Activated T-helper 2 cell treated with anti-CD3 and anti-CD28 coated beads, Interferon-gamma antibody, Interleukin-2, Interleukin-4, amounts not matched to agents 10 μg/mL and 5 μg/mL and 100 μg/mL, durations not matched to agents 14 hours and 24 hours and 36 hours (primary cell): ENCODE measurements at regions not wholly inside any gene's neighbourhood (a gene's known extent, or its start where the extent isn't known, plus 50 kb on each side); places are given as distances from the start of the nearest gene placed in this dataset.

Experiments used
- DNase-seq: peaks from one replicate; pipeline ENCODE4 v3.0.0; 2021; ENCODE audit warnings: low spot score
- H3K27ac Mint-ChIP-seq: one replicate; pipeline ENCODE4 v1.8.0; 2021; ENCODE audit warnings: mixed read lengths
- H3K27me3 Mint-ChIP-seq: one replicate; pipeline ENCODE4 v1.8.0; 2021; ENCODE audit warnings: low read depth, mixed read lengths
- H3K36me3 Mint-ChIP-seq: one replicate; pipeline ENCODE4 v1.8.0; 2021; ENCODE audit warnings: low read depth, mixed read lengths
- H3K4me1 Mint-ChIP-seq: one replicate; pipeline ENCODE4 v1.8.0; 2021; ENCODE audit warnings: low read depth, mixed read lengths
- H3K4me3 Mint-ChIP-seq: one replicate; pipeline ENCODE4 v1.8.0; 2021; ENCODE audit warnings: low read depth, mild to moderate bottlenecking, moderate library complexity, mixed read lengths
- H3K9me3 Mint-ChIP-seq: one replicate; pipeline ENCODE4 v1.8.0; 2021; ENCODE audit warnings: mixed read lengths
- intact Hi-C: fragments of 100-400 bp; cut with micrococcal nuclease; formaldehyde crosslinking; loops from one replicate; pipeline ENCODE4 v1.15.1; 2023

DNA sequence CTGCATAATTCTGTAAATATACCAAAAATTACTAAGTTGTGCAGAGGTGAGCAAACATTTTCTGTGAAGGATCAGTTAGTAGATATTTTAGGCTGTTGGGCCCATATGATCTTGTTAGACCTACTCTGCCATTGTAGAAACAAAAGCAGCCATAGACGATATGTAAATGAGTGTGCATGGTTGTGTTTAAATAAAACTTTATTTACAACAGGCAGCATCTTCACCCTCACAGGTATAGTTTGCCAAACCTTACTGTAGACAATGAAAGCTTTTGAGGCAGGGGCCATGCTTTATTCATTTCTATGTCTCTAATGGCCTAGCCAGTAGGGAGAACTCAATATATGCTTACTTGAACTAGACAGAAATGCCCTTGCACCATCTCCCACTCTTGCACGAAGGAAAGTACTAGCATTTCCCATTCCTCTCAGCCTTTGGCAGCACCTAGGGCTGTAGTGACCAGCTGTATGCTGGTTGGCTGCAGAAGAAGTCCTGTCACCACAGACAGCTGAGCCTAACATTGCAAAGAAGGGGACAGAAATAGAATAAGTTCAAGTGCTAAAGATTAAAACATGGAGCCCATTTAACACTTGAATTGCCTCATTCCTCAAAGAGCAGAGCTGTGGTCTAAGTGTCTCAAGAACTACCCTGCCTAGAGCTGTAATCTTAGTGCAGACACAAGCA is 305.1 kb upstream of the MGAT5 start:
- H3K9me3 Mint-ChIP-seq = no peaks in the 10 kb centered on the region
- no peak overlapping the region for H3K4me3 Mint-ChIP-seq
- no peak for DNase-seq
- H3K4me1 Mint-ChIP-seq = no peaks in the 10 kb centered on the region
- H3K27me3 Mint-ChIP-seq = no peaks in the 10 kb centered on the region
- no peak overlapping the region for H3K27ac Mint-ChIP-seq
- H3K36me3 Mint-ChIP-seq = no peaks in the 10 kb centered on the region
- intact Hi-C loops = no loop called here

- intact Hi-C loops = no loop called here
- H3K4me3 Mint-ChIP-seq = no peak overlapping the region
- no peak for DNase-seq
- no peaks in the 10 kb centered on the region for H3K4me1 Mint-ChIP-seq
- H3K36me3 Mint-ChIP-seq = no peaks in the 10 kb centered on the region
- H3K27me3 Mint-ChIP-seq = no peaks in the 10 kb centered on the region
- no peak overlapping the region for H3K27ac Mint-ChIP-seq
- H3K9me3 Mint-ChIP-seq = no peaks in the 10 kb centered on the region
Observed at GRCh38 chr2:133949595-133949994, 304.3 kb upstream of the MGAT5 start.

- H3K27me3 Mint-ChIP-seq = no peaks in the 10 kb centered on the region
Observed at GRCh38 chr2:133951209-133951608, 302.7 kb upstream of the MGAT5 start.

GRCh38 chr2:133952420-133952819 is 301.5 kb upstream of the MGAT5 start:
- H3K9me3 Mint-ChIP-seq = no peaks in the 10 kb centered on the region
- H3K36me3 Mint-ChIP-seq = no peaks in the 10 kb centered on the region
- no peak overlapping the region for H3K4me3 Mint-ChIP-seq
- intact Hi-C loops = no loop called here
- no peak for DNase-seq
- no peak overlapping the region for H3K27ac Mint-ChIP-seq
- H3K4me1 Mint-ChIP-seq = no peaks in the 10 kb centered on the region
- H3K27me3 Mint-ChIP-seq = peaks cover 2% of the 10 kb centered on the region

More at GRCh38 chr2:133951209-133951608, 302.7 kb upstream of the MGAT5 start:
- Mint-ChIP-seq H3K36me3 (no peaks in the 10 kb centered on the region), H3K4me1 (no peaks in the 10 kb centered on the region), H3K27ac (no peak overlapping the region), H3K4me3 (no peak overlapping the region), H3K9me3 (no peaks in the 10 kb centered on the region)
- no peak for DNase-seq
- intact Hi-C loops = no loop called here

- Mint-ChIP-seq H3K4me1 (no peaks in the 10 kb centered on the region), H3K27ac (no peak overlapping the region), H3K9me3 (no peaks in the 10 kb centered on the region), H3K36me3 (no peaks in the 10 kb centered on the region), H3K4me3 (no peak overlapping the region), H3K27me3 (peaks cover 2% of the 10 kb centered on the region)
- no peak for DNase-seq
- intact Hi-C loops = no loop called here
Observed at GRCh38 chr2:133952896-133953295, 301.0 kb upstream of the MGAT5 start.

DNA sequence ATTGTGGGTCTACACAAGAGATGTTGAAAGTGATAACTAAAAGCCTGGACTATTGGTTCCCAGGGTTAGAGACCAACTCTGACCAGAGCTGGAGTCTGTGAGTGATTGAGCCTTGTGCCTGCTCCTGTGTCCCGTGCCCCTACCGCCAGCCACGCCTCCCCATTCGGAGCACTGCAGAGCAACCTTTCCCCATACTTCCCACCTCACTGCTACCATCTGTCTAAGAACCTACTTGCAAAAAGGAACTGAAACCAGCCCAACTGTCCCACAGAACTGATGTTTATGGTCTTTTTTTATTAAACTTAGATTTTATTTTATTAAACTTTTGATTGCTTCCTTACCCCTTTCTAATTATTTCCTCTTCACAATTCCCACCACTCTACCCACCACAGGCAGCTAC is 300.3 kb upstream of the MGAT5 start:
- Mint-ChIP-seq H3K9me3 (no peaks in the 10 kb centered on the region), H3K4me3 (no peak overlapping the region), H3K36me3 (no peaks in the 10 kb centered on the region), H3K27ac (no peak overlapping the region), H3K4me1 (no peaks in the 10 kb centered on the region), H3K27me3 (peaks cover 2% of the 10 kb centered on the region)
- intact Hi-C loops = no loop called here
- DNase-seq = no peak

- Mint-ChIP-seq H3K27ac (no peak overlapping the region), H3K9me3 (no peaks in the 10 kb centered on the region), H3K36me3 (no peaks in the 10 kb centered on the region), H3K27me3 (peaks cover 2% of the 10 kb centered on the region), H3K4me3 (no peak overlapping the region), H3K4me1 (no peaks in the 10 kb centered on the region)
- intact Hi-C loops = no loop called here
- no peak for DNase-seq
Observed at GRCh38 chr2:133954636-133955035, 299.2 kb upstream of the MGAT5 start.

GRCh38 chr2:133955169-133955568 is 298.7 kb upstream of the MGAT5 start:
- Mint-ChIP-seq H3K27me3 (peaks cover 4% of the 10 kb centered on the region), H3K4me1 (no peaks in the 10 kb centered on the region), H3K27ac (no peak overlapping the region)

GRCh38 chr2:133956434-133956935 is 297.4 kb upstream of the MGAT5 start:
- DNase-seq = no peak
- H3K27me3 Mint-ChIP-seq = peaks cover 4% of the 10 kb centered on the region
- H3K4me1 Mint-ChIP-seq = no peaks in the 10 kb centered on the region
- no peaks in the 10 kb centered on the region for H3K36me3 Mint-ChIP-seq
- intact Hi-C loops = no loop called here
- no peak overlapping the region for H3K27ac Mint-ChIP-seq
- H3K9me3 Mint-ChIP-seq = no peaks in the 10 kb centered on the region
- H3K4me3 Mint-ChIP-seq = no peak overlapping the region

More at GRCh38 chr2:133955169-133955568, 298.7 kb upstream of the MGAT5 start:
- DNase-seq = no peak
- no peaks in the 10 kb centered on the region for H3K36me3 Mint-ChIP-seq
- H3K4me3 Mint-ChIP-seq = no peak overlapping the region
- intact Hi-C loops = no loop called here
- no peaks in the 10 kb centered on the region for H3K9me3 Mint-ChIP-seq

DNA sequence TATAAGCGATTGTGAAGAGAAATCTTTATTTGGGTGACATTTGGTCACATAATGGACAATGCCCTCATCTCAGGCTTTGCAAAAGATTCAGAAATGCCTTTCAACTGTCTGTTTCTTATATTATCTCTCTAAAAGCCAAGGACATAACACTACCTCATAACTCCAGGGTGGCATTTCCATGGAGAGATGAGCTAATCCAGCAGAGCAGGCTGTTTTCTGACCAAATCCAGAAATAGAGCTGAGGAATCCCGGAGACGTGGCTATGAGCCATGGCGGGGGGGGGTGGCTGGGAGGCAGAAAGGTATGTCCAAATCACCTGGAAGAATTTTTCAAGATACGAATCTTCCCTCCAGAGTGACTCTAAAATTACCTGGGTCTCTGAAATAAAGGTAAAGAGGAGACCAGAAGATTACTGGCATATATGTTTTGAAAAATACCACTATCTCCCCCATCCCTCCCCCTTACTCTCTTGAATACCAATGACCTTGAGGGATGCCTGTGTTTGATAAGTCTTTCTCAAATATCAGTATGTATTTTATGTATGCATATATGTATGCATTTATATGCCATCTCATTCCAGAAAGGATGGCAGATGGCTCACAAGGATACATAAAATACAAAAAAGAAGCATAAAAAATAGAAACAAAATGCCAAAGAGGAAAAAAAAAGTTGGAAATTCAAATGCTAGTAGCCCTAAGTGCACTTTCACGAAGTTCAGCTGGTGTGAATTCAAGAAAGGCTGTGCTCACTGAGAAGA is 296.0 kb upstream of the MGAT5 start:
- H3K4me3 Mint-ChIP-seq = no peak overlapping the region
- H3K27me3 Mint-ChIP-seq = peaks cover 6% of the 10 kb centered on the region

DNA sequence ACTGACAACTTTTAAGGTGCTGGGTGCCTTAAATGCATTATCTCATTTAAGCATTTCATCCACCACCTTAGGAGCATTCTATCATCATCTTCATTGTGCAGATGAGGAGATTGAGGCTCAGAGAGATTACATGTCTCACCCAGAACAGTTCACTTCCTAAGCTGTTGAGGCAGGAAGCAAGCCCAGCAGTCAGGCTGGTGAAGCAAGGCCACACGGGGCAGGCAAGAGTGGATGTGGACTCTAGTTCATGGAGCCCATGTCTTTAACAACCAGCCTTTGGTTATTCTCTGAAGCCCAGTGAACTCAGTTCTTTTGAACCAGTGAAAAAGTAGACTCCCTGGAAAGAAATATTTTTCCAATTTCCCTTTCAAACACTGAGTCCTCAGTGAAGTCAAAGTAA is 294.8 kb upstream of the MGAT5 start:
- H3K4me3 Mint-ChIP-seq = no peak overlapping the region
- no peaks in the 10 kb centered on the region for H3K36me3 Mint-ChIP-seq
- H3K27me3 Mint-ChIP-seq = peaks cover 6% of the 10 kb centered on the region
- intact Hi-C loops = no loop called here
- no peaks in the 10 kb centered on the region for H3K4me1 Mint-ChIP-seq
- no peak for DNase-seq
- no peak overlapping the region for H3K27ac Mint-ChIP-seq
- H3K9me3 Mint-ChIP-seq = no peaks in the 10 kb centered on the region

More for the DNA sequence above, 296.0 kb upstream of the MGAT5 start:
- Mint-ChIP-seq H3K9me3 (no peaks in the 10 kb centered on the region), H3K36me3 (no peaks in the 10 kb centered on the region), H3K4me1 (no peaks in the 10 kb centered on the region), H3K27ac (no peak overlapping the region)
- DNase-seq = no peak
- intact Hi-C loops = no loop called here

DNA sequence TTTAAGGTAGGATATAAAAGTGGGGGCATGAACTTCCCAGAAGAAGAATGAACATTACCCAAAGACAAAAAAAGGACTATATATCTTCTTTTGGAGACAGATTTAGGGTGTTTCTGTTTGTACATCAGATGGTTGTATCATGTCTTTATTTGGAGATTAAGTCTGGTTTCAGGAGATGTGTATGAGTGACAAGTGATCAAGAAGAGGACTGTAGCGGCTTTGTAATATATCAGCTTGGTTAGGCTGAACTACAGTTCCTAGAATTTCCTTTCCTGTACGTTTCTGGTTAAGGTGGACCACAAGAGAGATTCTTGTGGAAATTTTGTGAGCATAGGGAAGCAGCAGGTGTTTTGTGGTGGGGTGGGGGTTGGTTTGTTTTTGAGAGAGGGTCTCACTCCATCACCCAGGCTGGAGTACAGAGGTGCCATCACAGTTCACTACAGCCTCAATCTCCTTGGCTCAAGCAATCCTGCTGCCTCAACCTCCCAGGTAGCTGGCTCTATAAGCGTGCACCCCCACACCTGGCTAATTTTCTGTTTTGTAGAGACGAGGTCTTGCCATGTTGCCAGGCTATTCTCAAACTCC is 287.1 kb upstream of the MGAT5 start:
- Mint-ChIP-seq H3K27ac (no peak overlapping the region), H3K4me3 (no peak overlapping the region), H3K36me3 (no peaks in the 10 kb centered on the region), H3K4me1 (peaks cover 4% of the 10 kb centered on the region), H3K27me3 (peaks cover 17% of the 10 kb centered on the region), H3K9me3 (no peaks in the 10 kb centered on the region)
- intact Hi-C loops = no loop called here
- no peak for DNase-seq

GRCh38 chr2:133967326-133967725 is 286.5 kb upstream of the MGAT5 start:
- H3K4me1 Mint-ChIP-seq = peaks cover 4% of the 10 kb centered on the region
- no peaks in the 10 kb centered on the region for H3K36me3 Mint-ChIP-seq
- no peak overlapping the region for H3K27ac Mint-ChIP-seq
- H3K27me3 Mint-ChIP-seq = peaks cover 18% of the 10 kb centered on the region
- DNase-seq = no peak
- H3K9me3 Mint-ChIP-seq = no peaks in the 10 kb centered on the region
- no peak overlapping the region for H3K4me3 Mint-ChIP-seq
- intact Hi-C loops = no loop called here
